Astrocyte of the spinal cord (primary cell): ENCODE measurements at regions not wholly inside any gene's neighbourhood (a gene's known extent, or its start where the extent isn't known, plus 50 kb on each side); places are given as distances from the start of the nearest gene placed in this dataset.

ENCODE experiments used
- DNase-seq: peaks from one replicate; pipeline ENCODE4 v3.0.0; 2011; ENCODE audit warnings: low read depth, low spot score
- H3K4me3 ChIP-seq: 2 replicates; pipeline ENCODE4 v1.5.1; 2011; ENCODE audit warnings: low read depth, mild to moderate bottlenecking, low read length, moderate library complexity
- CTCF ChIP-seq: IDR thresholded peaks from 2 replicates; pipeline ENCODE4 v1.5.1; 2012; ENCODE audit warnings: low read depth, mild to moderate bottlenecking, low read length, inconsistent platforms
- in situ Hi-C: cut with HindIII; loops from 2 replicates; pipeline ENCODE4 v1.10.0; 2017; ENCODE audit warnings: low sequenced_read_pairs

- no peak overlapping the region for H3K4me3 ChIP-seq
- DNase-seq, result no peak
- in situ Hi-C loops, result no loop called here
- TF ChIP-seq CTCF, result no peak
Measured at GRCh38 chr10:9003122-9003521, 948.6 kb downstream of the GATA3 start.

GRCh38 chr10:9004736-9005135 lies 950.2 kb downstream of the GATA3 start:
- no peak for DNase-seq
- in situ Hi-C loops, result no loop called here
- no peak overlapping the region for H3K4me3 ChIP-seq
- no peak for TF ChIP-seq CTCF

GRCh38 chr10:9009505-9009904 lies 955.0 kb downstream of the GATA3 start:
- H3K4me3 ChIP-seq, result no peak overlapping the region
- no peak for DNase-seq
- in situ Hi-C loops, result no loop called here
- no peak for TF ChIP-seq CTCF

GRCh38 chr10:9010093-9010492 lies 955.6 kb downstream of the GATA3 start:
- in situ Hi-C loops, result no loop called here
- DNase-seq, result no peak

GRCh38 chr10:9010931-9011670 lies 956.6 kb downstream of the GATA3 start:
- DNase-seq, result no peak
- in situ Hi-C loops, result no loop called here
- no peak for TF ChIP-seq CTCF
- no peak overlapping the region for H3K4me3 ChIP-seq

More at GRCh38 chr10:9010093-9010492, 955.6 kb downstream of the GATA3 start:
- no peak for TF ChIP-seq CTCF
- H3K4me3 ChIP-seq, result no peak overlapping the region

- DNase-seq, result peak; percentile 74
- H3K4me3 ChIP-seq, result no peak overlapping the region
- TF ChIP-seq CTCF, result no peak
- in situ Hi-C loops, result no loop called here
Measured at GRCh38 chr10:9012312-9012711, 957.8 kb downstream of the GATA3 start.
